ENCODE measurements at regions not wholly inside any gene's neighbourhood (a gene's known extent, or its start where the extent isn't known, plus 50 kb on each side); places are given as distances from the start of the nearest gene placed in this dataset.

- DNase-seq: no peak
Measured at GRCh38 chr10:78188446-78188845, 154.8 kb downstream of the RPS24 start.

DNA sequence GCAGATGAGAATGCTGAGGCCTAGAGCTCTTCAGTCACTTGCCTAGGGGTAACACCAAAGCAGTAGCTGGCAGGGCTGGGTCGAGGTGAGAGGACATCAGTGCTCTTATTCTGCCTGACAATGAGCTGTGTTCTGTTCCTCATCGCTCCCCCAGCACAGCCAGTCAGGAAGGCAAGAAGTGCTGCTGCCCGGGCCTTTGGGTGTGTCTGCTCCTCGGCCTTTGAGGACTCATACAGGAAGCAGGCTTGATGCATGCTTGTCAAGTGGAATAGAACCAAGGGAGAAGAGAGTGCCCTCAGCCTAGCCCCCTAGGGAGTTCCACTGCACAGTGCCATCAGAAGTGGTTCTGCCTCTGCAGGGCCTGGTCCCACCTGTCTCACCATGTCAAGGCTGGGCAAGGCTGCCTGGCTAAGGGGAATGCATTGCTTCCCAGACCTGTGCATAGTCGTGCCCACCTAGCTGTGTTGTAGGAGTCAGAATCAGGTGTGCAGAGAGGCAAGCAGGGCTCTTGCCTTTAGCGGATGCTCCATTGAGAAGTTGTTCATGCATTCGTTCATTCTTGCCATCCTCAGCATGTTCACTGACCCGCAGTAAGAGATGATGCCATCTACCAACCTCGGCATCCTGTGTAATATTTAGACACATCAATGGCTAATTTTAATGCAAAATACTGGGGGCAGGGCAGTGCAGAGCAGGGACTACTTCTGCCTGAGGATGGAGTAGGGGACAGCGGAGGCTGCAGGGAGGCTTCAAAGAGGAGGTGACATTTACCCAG, 156.6 kb downstream of the RPS24 start:
- no peak for DNase-seq

DNA sequence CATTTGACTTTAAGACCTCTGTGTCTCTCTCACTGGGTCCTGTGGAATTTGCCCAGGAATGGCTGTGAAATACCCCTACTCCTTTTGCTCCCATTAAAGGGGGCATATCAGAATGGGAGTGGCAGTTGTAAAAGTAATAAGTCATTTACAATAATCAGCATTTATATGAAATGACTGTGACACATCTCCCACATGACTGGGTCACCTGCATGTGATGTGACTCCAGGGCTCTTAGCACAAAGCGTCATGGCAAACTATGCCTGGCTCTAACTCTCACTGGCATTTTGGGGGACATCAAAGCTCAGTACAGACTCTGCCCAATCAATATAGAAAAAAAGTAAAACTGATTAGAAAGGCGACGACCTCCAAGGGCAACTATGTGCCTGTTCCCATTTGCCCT, 157.6 kb downstream of the RPS24 start:
- no peak for DNase-seq

- DNase-seq: no peak
Measured at GRCh38 chr10:78193189-78193588, 159.5 kb downstream of the RPS24 start.

GRCh38 chr10:78194050-78194449, 160.4 kb downstream of the RPS24 start:
- DNase-seq: no peak

- DNase-seq: no peak
Measured at GRCh38 chr10:78194539-78195402, 161.1 kb downstream of the RPS24 start.

DNA sequence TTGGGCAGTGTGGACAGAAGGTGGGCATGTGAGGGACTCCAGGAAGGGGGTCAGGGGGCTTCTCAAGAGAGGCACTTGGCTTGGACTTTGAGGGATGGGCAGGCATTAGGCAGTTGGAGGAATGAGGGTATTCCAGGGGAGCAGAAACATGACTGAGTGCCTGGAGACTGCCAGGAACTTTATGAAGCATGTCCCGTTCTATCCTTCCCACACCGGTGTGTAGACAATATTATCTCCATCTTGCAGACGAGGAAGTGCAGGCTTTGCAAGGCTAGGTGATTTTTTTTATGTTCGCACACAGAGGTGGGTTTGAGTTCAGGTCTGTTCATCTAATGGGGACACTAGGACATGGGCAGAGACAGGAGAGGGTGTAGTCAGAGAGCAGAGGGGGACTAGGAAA, 162.7 kb downstream of the RPS24 start:
- DNase-seq: no peak

DNA sequence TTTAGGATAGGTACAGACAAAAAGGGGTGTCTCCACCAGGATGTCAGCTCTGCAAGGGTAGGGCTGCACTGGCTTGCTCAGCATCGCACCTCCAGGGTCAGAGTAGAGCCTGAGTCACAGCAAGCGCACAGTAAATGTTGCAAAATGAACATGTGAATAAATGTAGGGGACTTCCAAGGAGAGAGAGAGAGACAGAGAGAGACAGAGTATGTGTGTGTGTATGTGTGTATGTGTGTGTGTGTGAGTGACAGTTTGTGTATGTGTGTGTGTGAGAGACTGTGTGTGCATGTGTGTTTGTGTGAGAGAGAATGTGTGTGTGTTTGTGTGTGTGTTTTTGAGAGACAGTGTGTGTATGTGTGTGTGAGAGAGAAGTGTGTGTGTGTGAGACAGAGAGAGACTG, 163.3 kb downstream of the RPS24 start:
- no peak for DNase-seq

DNA sequence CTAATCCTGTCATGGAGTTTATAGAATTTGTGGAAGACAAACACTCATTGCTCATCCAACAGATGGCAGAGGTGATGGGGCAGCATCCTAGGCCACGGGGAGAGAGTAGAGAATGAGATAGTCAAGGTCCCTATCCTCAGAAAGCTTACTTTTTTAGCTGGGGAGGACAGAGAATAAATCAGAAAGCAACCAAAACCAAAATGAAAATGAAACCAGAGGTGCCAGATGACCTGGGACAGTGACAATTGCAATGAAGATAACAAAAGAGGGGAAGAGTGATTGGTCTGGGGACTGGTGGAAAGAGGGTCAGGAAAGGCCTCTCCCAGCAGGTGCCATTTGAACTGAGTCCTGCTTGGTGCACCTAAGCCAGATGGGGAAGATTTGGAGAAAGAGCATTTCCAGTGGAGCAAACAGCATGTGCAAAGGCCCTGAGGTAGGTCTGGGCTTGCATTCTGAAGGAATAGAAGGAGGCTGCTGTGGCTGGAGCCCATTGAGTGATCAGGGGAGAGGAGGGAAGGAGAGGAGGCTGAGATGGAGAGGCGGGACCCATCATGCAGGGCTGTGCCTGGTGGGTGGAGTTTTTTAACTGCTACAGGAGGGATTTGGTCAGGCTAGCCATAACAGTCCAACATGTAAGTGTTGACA, 164.1 kb downstream of the RPS24 start:
- no peak for DNase-seq

- DNase-seq: no peak
Measured at GRCh38 chr10:78199005-78199725, 165.5 kb downstream of the RPS24 start.

GRCh38 chr10:78199759-78200158, 166.1 kb downstream of the RPS24 start:
- no peak for DNase-seq

DNA sequence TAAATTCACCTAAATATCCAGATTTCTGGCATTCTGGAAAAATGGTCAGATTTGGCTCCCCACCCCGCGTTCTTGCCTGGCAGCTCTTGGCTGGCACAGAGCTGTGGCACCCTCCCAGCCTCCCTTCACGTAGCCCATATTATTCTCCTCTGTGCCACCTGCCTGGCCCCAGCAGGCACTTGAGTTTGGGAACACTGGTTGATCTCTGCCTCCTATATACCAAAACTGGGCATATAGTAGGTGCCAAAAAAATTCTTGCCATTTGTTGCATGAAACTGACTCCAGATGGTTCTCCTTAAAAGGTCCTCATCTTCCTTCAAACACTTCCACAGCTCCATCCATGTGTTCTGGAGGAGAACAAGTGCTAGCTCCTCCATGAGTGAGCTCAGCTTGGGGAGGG, 167.0 kb downstream of the RPS24 start:
- DNase-seq: no peak

- no peak for DNase-seq
Measured at GRCh38 chr10:78202386-78202785, 168.7 kb downstream of the RPS24 start.

GRCh38 chr10:78203915-78204818, 170.5 kb downstream of the RPS24 start:
- no peak for DNase-seq

DNA sequence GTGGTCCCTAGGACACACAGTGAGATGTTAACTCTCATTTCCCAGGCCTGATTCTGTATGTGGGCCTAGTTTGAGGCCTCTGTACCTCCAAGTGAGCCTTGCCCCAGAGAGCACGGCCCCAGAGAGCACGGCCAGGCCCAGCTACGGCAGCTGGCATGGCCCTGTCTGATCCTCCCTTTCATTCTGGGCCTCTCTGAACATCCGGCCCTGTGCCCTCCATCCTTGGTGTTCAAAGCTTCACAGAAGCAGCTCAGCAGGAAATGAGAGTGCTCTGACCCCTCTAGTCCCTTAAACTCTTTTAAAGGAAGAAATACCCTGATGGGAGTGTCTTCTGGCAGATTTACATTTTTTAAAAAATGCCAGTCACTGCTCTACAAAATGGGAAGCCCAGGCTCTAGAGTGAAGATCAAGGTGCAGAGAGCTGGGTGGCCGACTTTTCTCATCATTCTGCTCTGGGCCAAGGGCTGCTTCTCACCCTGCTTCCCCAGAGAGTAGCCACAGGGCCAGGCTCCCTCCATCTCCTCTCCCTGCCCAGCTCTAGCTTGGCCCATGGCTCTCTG, 171.9 kb downstream of the RPS24 start:
- DNase-seq: no peak

DNA sequence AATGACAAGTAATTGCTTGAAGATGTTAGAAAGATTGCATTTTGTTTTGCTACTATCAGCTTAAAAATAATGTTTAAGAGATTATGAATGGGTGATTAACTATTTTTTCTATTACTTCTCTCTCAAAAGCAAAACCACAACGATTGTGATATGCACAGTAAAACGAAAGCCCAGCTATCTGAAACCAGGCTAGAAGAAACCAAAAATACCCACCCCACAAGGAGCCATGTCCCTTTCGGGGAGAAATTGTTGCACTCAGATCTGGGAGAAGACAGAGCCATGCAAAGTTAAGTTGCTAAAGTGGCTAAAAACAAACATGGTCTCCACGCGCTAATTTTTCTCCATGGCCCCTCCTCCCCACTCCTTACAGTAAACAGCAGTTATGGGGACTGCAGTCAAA, 173.6 kb downstream of the RPS24 start:
- no peak for DNase-seq

GRCh38 chr10:78207776-78208175, 174.1 kb downstream of the RPS24 start:
- DNase-seq: no peak

DNA sequence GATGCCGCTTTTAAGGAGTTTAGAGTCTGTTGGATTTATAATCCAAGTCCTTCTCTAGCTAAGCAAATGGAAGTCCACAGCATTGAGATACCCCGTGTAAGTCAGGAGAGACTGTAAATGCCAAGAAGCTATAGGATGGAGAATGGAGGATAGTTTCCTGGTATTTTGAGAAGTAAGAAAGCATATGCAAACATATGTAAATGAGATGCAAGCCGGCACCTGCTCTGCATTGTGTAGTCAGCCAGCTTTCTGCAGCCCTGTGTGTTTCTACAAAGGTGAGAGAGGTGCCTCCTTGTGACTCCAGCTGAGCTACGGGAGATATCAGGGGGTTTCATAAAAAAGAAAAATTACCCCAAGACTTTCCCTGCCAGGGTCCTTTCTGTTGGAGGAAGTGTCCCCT, 176.3 kb downstream of the RPS24 start:
- DNase-seq: no peak

GRCh38 chr10:78210548-78210947, 176.9 kb downstream of the RPS24 start:
- no peak for DNase-seq

DNA sequence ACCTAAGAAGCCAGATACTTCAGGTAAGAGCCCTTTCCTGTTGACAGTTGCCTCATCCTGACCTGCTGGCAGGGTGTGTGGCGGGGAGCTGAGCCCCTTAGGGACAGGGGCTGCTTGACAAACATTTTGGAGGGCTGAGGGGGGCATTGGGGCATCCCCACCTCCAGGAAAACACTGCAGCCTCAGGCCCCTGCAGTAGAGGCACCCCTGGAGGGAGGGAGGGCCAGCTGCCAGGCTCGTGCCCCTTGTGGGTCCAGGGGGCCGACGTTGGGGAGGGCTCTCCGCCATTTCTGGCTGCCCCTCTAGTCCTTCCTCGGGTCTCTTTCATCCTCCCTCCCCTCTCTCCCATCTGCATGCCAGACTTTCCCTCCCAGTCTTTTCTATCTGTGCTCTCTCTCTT, 177.3 kb downstream of the RPS24 start:
- DNase-seq: no peak

GRCh38 chr10:78211561-78212051, 177.9 kb downstream of the RPS24 start:
- peak; percentile 39 for DNase-seq
